GM18858 (cell line): ENCODE measurements at regions not wholly inside any gene's neighbourhood (a gene's known extent, or its start where the extent isn't known, plus 50 kb on each side); places are given as distances from the start of the nearest gene placed in this dataset.

Experiments used
- ATAC-seq: cut with Tn5 transposase; IDR thresholded peaks from one replicate; pipeline ENCODE4 v1.9.1; 2021; ENCODE audit not compliant: unreplicated experiment

DNA sequence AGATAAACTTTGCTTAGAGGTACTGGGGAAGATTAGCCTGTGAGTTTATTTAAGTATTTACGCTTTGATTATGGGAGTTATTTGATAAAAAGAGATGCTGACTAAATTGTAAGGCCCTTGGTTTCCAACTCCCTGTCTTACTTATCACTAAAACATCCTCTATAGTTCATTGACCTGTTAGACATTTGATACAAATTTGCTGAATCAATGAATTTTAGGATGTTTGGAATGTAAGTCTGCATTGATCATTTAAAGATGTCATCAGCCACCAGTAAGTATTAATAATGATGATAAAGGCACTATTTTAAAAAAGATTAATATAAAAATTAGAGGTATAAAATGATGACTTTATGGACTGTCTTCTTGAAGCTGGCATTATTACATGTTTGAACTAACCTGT, 340.6 kb downstream of the SPRY1 start:
- ATAC-seq, result no peak

GRCh38 chr4:123739806-123740205, 343.2 kb downstream of the SPRY1 start:
- ATAC-seq, result no peak

DNA sequence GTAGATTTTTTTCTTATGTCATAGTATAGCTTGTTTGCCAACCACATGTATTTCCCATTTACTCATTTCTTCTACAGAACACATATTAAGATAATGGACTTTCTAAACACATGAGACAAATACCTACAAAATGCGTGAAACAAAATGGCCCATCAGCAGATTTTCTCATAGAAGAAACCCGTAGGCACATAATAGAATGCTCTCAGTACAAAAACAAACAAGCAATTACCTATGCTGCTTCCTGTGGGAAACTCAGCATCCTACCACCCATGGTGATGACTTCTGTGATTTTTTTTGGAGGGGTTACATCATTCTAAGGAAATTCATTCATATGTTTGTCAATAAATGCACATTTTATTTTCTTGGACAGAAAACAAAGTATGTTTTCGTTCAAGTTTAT, 343.6 kb downstream of the SPRY1 start:
- ATAC-seq, result no peak

DNA sequence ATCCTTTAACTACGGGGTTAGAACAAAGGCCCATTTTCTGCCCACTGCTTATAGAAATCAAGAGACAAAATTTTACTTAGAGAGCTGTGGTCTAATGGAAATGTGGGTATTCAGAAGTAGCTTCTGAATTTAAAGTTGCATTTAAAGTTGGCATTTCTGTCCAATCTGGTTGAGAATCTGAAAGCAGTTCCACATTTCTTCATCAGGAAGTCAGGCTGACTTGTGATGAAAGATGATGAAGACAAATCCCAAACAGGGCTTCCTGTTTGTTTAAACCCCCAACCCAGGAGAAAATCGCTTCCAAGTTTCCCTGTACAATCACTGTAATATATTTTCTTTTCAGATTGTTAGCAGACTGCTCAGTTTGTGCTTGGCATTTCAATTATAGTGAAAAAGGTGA, 345.3 kb downstream of the SPRY1 start:
- ATAC-seq, result no peak

DNA sequence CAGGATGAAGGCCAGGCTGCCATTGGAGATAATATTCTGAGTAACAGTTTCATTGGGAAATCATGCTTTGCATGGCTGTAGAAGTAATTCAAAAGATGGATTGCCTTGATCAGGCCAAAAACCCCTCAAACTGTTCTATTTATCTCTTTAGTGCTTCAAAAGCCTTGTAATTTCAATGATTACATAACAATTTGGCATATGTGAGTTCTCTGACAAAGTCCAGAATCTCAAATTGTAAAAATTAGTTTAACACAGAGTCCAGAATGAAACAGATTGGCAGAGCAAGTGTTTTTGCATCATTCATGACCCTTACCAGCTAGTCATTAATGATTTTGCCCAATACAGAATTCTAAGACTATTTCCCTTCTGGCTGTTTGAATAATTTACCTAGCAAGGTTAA, 347.3 kb downstream of the SPRY1 start:
- no peak for ATAC-seq

DNA sequence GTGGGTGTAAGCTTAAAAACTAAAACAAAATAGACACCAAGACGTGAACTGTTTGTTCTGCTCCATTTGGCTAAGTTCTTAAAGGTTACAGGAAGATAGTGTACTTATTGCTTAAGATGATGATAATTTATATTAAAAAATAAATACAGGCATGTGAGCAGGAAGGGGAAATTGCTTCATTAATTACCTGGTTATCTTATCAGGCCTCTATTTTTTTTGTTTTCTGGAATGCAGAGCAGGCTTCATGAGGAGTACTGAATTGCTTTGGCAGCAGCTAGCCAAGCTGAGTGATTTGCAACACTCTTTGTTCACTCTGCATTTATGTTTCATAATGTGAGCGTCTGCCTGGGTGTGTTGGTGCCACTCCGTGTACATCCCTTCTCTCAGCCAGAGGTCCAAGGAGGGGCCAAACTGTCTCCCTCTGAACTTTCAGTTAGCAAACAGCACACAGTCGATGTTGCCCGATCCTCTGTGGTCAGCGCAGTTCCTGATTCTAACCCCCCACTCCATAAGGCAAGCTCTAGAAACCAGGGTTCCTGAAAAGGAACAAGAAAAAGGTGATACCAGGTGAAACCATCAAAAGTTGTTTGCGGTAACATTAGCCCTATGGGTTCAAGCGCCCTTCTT, 348.2 kb downstream of the SPRY1 start:
- no peak for ATAC-seq

- ATAC-seq, result no peak
Measured at GRCh38 chr4:123747016-123747415, 350.4 kb downstream of the SPRY1 start.

DNA sequence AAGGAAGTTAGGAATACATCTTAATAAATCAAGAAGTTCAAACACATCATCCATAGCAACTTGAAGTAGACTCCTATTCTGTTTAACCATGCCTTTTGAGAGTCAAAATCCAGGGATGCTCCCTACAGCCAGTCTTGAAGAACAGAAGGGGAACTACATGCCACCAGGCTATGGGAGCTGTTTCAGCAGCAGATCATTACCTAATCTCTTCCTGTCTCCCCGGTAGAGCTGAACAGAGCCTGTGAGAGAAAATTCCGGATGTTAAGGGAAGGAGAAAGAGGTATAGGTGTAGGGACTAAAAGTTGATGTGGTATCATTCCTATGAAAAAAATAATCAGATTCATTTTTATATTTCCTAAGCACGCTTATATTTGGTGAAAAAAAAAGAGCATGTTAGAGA, 352.2 kb downstream of the SPRY1 start:
- ATAC-seq, result no peak

GRCh38 chr4:123749383-123749782, 352.8 kb downstream of the SPRY1 start:
- no peak for ATAC-seq

DNA sequence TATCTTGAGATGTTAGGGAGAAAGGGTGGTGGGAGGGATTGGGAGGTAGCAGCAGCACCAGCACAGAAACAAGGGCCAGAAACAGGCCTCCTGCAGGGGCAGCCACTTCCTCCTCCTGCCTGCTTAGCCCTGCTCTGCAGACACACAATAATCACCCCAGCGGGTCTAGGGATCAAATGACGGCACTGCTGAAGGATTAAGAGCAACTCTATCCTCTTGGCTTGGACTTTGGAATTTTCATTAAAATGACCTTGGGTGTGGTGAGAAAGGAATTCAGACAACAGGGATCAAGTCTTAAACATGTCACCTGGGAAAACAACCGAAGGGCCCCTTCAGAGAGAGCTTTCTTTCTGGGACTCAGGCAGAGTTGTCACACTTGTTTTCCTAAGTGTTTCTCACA, 353.4 kb downstream of the SPRY1 start:
- ATAC-seq, result no peak

DNA sequence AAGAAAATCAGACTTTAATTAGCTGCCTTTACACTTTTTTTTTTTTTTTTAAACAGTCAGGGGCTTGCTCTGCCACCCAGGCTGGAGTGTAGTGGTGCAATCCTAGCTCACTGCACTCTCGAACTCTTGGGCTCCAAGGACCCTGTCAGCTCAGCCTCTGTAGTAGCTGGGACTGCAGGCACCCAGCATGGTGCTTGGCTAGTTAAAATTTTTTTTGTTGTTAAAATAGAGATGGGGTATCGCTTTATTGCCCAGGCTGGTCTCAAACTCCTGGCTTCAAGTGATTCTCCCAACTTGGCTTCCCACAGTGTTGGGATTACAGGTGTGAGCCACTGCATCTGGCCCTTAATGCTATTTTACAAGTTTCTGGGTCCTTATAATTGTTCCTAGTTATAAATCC, 359.1 kb downstream of the SPRY1 start:
- no peak for ATAC-seq

DNA sequence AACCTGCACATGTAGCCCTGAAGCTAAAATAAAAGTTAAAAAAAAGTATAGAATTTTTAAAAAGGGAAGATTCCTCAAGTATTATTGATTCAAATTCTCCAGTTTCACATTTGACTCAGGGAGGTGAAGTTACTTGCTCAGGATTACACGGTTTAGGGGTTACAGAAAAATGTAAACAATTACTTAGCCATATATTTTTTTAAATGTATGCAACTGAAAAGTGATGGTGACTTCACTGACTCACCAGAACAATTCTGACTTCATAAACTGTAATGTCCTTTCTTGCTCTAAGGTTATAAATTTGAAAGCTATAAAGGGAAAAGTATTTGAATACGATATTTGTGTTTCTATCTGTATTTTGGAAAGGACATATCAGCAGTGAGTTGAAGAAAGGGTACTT, 371.2 kb downstream of the SPRY1 start:
- no peak for ATAC-seq

GRCh38 chr4:123770884-123771283, 374.3 kb downstream of the SPRY1 start:
- ATAC-seq, result no peak

GRCh38 chr4:123776267-123776666, 379.7 kb downstream of the SPRY1 start:
- ATAC-seq, result peak; percentile 100

GRCh38 chr4:123777373-123777772, 380.8 kb downstream of the SPRY1 start:
- ATAC-seq, result no peak

DNA sequence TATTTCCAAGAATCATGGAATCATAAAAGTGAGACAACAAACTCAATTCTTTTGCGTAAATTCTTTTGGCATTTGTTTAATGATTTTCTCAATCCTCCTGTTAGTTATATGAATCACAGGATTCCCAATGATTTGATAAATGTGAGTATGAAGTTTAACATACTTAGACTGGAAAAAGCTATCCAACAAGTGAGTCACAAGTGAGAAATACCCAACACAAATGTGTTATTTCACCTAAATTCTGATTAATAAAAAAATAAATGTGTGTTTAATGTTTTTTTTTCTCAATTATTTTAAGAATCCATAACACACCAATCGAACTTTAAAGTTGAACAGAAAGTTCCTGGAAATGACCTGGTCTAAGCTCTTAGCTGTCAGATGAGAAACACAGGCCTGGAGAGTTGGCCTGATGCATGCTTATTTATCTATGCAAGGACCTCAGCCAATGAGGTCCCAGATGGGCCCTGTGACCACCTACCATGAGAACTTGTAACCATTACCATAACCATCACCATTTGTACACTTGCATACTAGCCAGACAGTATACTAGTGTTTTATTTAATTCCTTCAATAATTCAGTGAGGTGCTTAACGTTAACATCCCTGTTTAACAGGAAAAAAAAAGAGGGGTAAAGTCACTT, 386.7 kb downstream of the SPRY1 start:
- ATAC-seq, result no peak

DNA sequence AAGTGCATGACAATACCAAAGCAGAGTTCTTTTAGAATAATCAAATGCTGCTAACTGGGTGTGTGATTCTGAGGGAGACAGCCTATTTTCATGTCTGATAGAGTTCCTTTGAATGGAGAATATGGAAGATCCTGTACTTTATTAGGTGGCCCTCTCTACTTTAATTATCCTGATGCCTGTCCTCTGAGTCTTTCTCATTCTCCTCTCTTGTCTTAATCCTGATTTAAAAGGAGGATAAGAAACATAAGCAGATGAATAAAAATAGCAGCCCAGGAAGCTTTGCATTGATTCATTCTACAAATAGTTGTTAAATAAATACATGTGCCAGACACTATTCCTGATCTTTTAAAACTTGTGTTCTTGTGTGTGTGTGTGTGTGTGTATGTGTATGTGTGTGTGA, 387.3 kb downstream of the SPRY1 start:
- ATAC-seq, result no peak

DNA sequence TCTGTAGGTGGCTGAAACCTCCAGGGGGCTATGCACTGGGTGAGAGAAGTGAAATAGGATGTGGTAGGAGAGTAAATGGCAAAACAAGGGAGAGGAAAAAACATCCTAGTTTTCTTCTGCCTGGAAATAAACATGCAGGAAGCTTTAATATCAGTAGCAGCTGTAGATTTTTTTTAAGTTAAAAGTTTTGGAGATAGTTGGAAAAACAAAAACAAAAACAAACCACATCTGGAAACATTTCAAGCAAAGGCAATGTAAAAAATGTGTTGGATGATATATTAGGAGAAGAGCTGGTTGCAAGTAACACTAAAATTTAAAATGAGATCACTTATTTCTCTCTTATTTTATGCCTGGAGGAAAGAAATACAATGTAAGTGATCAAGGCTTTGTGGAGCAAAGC, 388.0 kb downstream of the SPRY1 start:
- no peak for ATAC-seq

DNA sequence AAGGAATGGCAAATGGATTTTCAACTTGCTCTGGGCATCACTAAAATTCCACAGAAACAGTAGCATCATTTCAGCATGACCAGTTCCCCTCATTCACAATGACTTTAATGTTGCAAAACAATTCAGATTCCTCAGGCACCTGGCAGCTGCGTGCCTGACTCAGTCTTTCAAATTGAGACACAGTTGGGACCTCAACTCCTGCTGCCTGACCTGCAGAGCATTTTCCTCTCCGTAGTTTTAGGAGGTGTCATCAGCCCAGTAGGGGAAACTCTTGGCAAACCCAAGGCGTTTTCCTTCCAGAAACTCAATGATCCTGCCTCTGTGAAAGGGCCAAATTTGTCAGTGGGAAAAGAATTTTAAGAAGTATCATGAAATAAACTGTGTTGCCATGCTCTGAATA, 388.9 kb downstream of the SPRY1 start:
- ATAC-seq, result no peak

- no peak for ATAC-seq
Measured at GRCh38 chr4:123786163-123786915, 389.7 kb downstream of the SPRY1 start.

DNA sequence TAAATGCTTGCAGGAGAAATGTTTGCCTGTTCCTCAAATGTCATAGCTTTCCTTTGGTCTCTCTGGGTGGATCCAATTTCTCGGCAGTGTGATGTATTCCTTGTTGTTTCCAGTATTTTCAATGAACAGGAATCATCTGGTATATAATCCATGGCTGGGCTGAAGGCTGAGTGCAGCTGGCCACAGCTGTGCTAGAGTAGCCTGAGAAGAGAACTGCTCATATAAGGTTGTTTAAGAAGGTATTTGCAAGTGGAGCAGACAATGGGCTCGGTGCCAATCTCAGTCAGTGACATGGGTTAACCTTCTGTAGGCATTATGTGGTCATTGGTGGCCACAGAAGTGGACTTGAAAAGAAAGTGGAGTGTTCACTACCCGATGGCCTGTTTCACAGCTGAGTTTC, 390.3 kb downstream of the SPRY1 start:
- no peak for ATAC-seq

- no peak for ATAC-seq
Measured at GRCh38 chr4:123787512-123788080, 391.0 kb downstream of the SPRY1 start.
